NCI-H1436 (cell line): ENCODE measurements at regions not wholly inside any gene's neighbourhood (a gene's known extent, or its start where the extent isn't known, plus 50 kb on each side); places are given as distances from the start of the nearest gene placed in this dataset.

Experiments
- DNase-seq: peaks from one replicate; lab custom pipeline; 2025; lab: John Stamatoyannopoulos, UW

- no peak for DNase-seq
Observed at GRCh38 chr2:103103678-103104077, 341.8 kb downstream of the TMEM182 start.

GRCh38 chr2:103119352-103119751 lies 357.5 kb downstream of the TMEM182 start:
- no peak for DNase-seq

- no peak for DNase-seq
Observed at GRCh38 chr2:103121106-103121505, 359.3 kb downstream of the TMEM182 start.

GRCh38 chr2:103123516-103123915 lies 361.7 kb downstream of the TMEM182 start:
- DNase-seq: no peak

- no peak for DNase-seq
Observed at GRCh38 chr2:103130857-103131256, 369.0 kb downstream of the TMEM182 start.

- DNase-seq: no peak
Observed at GRCh38 chr2:103132536-103133217, 370.8 kb downstream of the TMEM182 start.

- DNase-seq: no peak
Observed at GRCh38 chr2:103135679-103136078, 373.8 kb downstream of the TMEM182 start.

GRCh38 chr2:103138123-103138901 lies 376.5 kb downstream of the TMEM182 start:
- DNase-seq: no peak

- no peak for DNase-seq
Observed at GRCh38 chr2:103139628-103140268, 377.9 kb downstream of the TMEM182 start.

GRCh38 chr2:103144837-103145236 lies 383.0 kb downstream of the TMEM182 start:
- no peak for DNase-seq

GRCh38 chr2:103145739-103146138 lies 383.9 kb downstream of the TMEM182 start:
- no peak for DNase-seq

- no peak for DNase-seq
Observed at GRCh38 chr2:103151046-103151445, 389.2 kb downstream of the TMEM182 start.

GRCh38 chr2:103152556-103152955 lies 390.7 kb downstream of the TMEM182 start:
- DNase-seq: no peak

GRCh38 chr2:103153580-103154284 lies 391.9 kb downstream of the TMEM182 start:
- no peak for DNase-seq

GRCh38 chr2:103155308-103155707 lies 393.5 kb downstream of the TMEM182 start:
- no peak for DNase-seq

GRCh38 chr2:103159018-103159417 lies 397.2 kb downstream of the TMEM182 start:
- no peak for DNase-seq

GRCh38 chr2:103161456-103162289 lies 399.8 kb downstream of the TMEM182 start:
- DNase-seq: peak; percentile 27

- no peak for DNase-seq
Observed at GRCh38 chr2:103164748-103165147, 402.9 kb downstream of the TMEM182 start.

- no peak for DNase-seq
Observed at GRCh38 chr2:103165836-103166235, 404.0 kb downstream of the TMEM182 start.

- no peak for DNase-seq
Observed at GRCh38 chr2:103166456-103167324, 404.9 kb downstream of the TMEM182 start.
